GM10266 (cell line): ENCODE measurements at regions not wholly inside any gene's neighbourhood (a gene's known extent, or its start where the extent isn't known, plus 50 kb on each side); places are given as distances from the start of the nearest gene placed in this dataset.

Experiments used
- DNase-seq: peaks from one replicate; pipeline ENCODE4 v3.0.0; 2012; ENCODE audit errors: extremely low spot score
- CTCF ChIP-seq: IDR thresholded peaks from 2 replicates; pipeline ENCODE4 v1.5.1; 2012; ENCODE audit warnings: mild to moderate bottlenecking, low read depth; ENCODE audit not compliant: control insufficient read depth, insufficient read depth; ENCODE audit errors: missing control alignments

- DNase-seq, result no peak
- no peak for TF ChIP-seq CTCF
Observed at GRCh38 chr2:207216457-207216856, 50.7 kb upstream of the KLF7 start.

GRCh38 chr2:207217442-207217841 lies 51.7 kb upstream of the KLF7 start:
- no peak for DNase-seq
- no peak for TF ChIP-seq CTCF

GRCh38 chr2:207219081-207219630 lies 53.4 kb upstream of the KLF7 start:
- DNase-seq, result no peak
- TF ChIP-seq CTCF, result no peak

- no peak for DNase-seq
- no peak for TF ChIP-seq CTCF
Observed at GRCh38 chr2:207219676-207220501, 54.1 kb upstream of the KLF7 start.

- TF ChIP-seq CTCF, result no peak
- DNase-seq, result no peak
Observed at GRCh38 chr2:207221731-207222130, 56.0 kb upstream of the KLF7 start.

GRCh38 chr2:207223051-207223450 lies 57.3 kb upstream of the KLF7 start:
- DNase-seq, result peak; percentile 42
- no peak for TF ChIP-seq CTCF

GRCh38 chr2:207224381-207224780 lies 58.6 kb upstream of the KLF7 start:
- no peak for DNase-seq
- no peak for TF ChIP-seq CTCF
